ENCODE measurements at regions not wholly inside any gene's neighbourhood (a gene's known extent, or its start where the extent isn't known, plus 50 kb on each side); places are given as distances from the start of the nearest gene placed in this dataset.

DNA sequence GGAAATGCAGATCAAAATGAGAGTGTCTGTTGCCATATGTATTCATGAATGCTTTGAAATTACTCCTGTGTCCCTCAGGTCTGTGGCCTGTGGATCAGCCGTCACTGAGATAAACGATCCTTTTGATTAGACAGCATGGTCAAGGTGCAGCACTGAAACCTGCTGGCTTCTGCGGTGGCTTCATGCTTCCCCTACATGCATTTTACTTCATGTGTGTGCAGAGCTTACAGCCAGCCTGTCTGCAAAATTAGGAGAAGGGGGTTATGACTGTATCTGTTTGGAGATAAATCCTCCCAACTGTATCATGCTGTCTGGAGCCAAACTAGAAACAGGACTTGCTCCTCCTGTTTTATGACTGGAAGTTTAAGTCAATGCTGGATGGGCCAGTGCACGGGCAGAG is 71.0 kb upstream of the PLPP4 start:
- no peak for TF ChIP-seq FOXA1 (IDR thresholded peaks at IDR 0.05)
- no peak for TF ChIP-seq TARDBP (IDR thresholded peaks at IDR 0.05)
- no peak for TF ChIP-seq SUZ12 (IDR thresholded peaks at IDR 0.05)
- no peak for TF ChIP-seq CTBP1 (IDR thresholded peaks at IDR 0.05; ENCODE audit: borderline replicate concordance)
- TF ChIP-seq NFRKB (IDR thresholded peaks at IDR 0.05): no peak
- TF ChIP-seq L3MBTL2 (conservative IDR thresholded peaks at IDR 0.05): no peak
- TF ChIP-seq HDGF (IDR thresholded peaks at IDR 0.05; ENCODE audit: borderline replicate concordance): no peak
- TF ChIP-seq, protein P1, sequence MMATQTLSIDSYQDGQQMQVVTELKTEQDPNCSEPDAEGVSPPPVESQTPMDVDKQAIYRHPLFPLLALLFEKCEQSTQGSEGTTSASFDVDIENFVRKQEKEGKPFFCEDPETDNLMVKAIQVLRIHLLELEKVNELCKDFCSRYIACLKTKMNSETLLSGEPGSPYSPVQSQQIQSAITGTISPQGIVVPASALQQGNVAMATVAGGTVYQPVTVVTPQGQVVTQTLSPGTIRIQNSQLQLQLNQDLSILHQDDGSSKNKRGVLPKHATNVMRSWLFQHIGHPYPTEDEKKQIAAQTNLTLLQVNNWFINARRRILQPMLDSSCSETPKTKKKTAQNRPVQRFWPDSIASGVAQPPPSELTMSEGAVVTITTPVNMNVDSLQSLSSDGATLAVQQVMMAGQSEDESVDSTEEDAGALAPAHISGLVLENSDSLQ (IDR thresholded peaks at IDR 0.05): no peak
- no peak for TF ChIP-seq BHLHE40 (IDR thresholded peaks at IDR 0.05; ENCODE audit: borderline replicate concordance)
- no peak for TF ChIP-seq FOXM1 (IDR thresholded peaks at IDR 0.05; ENCODE audit: borderline replicate concordance)
